D341Med (cell line): ENCODE measurements at regions not wholly inside any gene's neighbourhood (a gene's known extent, or its start where the extent isn't known, plus 50 kb on each side); places are given as distances from the start of the nearest gene placed in this dataset.
"Not testable (repeated sequence)": the region's sequence is repeated elsewhere in the genome, so short reads cannot be mapped to it uniquely, and the experiment has no call there.

Experiments used
- DNase-seq: peaks from one replicate; pipeline ENCODE4 v3.0.0; 2012; ENCODE audit warnings: low spot score

DNA sequence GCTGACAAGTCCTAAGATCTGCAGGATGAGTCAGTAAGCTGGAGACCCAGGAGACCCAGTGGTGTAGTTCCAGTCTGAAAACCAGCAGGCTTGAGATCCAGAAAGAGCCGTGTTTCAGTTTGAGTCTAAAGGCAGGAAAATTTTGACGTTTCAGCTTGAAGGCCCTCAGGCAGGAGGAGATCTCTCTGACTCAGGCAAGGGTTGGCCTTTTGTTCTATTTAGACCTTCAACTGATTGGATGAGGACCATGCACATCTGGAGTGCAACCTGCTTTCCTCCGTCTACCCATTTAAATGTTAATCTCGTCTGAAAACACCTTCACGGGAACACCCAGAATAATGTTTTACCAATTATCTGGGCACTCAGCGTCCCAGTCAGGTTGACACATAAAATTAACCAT lies 69.5 kb downstream of the NPIPA7 start:
- DNase-seq = not testable (repeated sequence)

DNA sequence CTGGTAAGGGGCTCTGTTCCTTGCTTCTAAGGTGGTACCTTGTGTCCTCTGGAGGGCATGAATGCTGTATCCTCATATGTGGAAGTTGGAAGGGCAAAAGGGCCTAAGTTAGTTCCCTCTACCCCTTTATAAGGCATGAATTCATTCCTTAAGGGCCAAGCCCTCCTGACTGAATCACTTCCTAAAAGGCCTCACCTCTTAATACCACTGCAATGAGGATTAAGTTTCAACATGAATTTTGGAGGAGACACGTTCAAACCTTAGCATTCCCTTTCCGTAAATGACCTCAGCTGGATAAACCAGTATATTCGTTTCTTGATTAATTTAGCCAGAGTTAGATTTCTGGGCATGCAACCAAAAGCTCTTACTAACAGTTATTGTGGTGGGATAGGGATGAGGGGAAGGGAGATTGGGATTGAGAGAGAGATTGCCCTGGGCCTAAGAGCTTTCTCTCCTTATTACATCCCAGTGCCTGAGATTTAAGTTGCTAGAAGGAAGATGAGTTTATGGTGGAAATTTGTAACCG lies 70.8 kb downstream of the NPIPA7 start:
- not testable (repeated sequence) for DNase-seq

- not testable (repeated sequence) for DNase-seq
These were observed 72.9 kb downstream of the NPIPA7 start for GRCh38 chr16:16451721-16452410.

GRCh38 chr16:16458579-16458978 lies 79.6 kb downstream of the NPIPA7 start:
- DNase-seq = not testable (repeated sequence)

GRCh38 chr16:16463792-16464191 lies 84.9 kb downstream of the NPIPA7 start:
- DNase-seq = not testable (repeated sequence)

DNA sequence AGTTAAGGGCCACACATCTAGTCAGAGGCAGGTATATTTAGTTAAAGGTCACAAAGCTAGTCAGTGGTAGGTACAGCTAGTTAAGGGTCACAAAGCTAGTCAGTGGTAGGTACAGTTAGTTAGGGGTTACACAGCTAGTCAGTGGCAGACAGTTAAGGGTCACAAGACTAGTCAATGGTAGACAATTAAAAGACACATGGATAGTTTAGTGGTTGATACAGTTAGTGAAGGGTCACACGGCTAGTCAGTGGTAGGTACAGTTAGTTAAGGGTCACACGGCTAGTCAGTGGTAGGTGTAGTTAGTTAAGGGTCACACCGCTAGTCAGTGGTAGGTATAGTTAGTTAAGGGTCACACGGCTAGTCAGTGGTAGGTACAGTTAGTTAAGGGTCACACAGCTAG lies 110.0 kb downstream of the NPIPA7 start:
- DNase-seq = not testable (repeated sequence)

GRCh38 chr16:16489466-16489865 lies 110.5 kb downstream of the NPIPA7 start:
- DNase-seq = not testable (repeated sequence)

- DNase-seq = not testable (repeated sequence)
These were observed 115.2 kb downstream of the NPIPA7 start for GRCh38 chr16:16494114-16494513.

GRCh38 chr16:16494998-16495397 lies 116.1 kb downstream of the NPIPA7 start:
- not testable (repeated sequence) for DNase-seq

DNA sequence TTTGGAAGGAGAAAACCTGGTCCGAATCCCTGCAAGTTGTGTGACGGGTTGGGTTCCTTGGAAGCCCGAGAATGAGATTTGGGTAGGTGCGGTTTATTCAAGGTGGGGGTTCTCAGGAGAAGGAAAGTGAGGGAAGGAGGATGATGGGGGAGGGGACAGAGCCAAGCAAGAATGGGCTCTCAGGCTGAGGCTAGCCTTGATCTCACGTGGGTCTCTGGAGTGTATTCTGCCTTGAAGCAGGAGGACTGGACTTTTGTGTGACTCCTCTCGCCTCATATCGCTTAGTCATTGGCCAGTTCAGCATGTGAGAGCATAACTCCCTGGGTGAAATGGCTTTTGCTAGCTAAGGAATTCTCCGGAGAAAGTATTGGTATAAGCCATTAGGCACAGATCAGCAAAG lies 120.9 kb downstream of the NPIPA7 start:
- not testable (repeated sequence) for DNase-seq

DNA sequence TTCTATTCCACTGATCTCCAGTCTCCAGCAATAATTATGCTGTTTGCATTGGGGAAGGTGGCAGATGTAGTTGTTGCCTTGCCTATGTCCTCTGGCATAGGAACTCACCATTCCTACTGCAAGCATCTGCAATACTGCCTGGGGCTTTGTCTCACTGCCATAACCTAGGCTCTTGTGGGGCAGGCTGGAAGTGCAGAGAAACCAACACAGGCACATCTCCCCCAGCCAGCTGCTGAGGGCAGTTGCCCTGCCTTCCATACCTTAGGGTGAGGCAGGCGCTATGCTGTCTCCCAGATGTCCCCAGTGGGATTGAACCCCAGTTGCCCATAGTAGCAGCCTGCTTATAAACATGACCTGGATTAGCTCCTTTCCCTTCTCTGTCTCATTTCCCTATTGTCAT lies 128.1 kb downstream of the NPIPA7 start:
- not testable (repeated sequence) for DNase-seq

DNA sequence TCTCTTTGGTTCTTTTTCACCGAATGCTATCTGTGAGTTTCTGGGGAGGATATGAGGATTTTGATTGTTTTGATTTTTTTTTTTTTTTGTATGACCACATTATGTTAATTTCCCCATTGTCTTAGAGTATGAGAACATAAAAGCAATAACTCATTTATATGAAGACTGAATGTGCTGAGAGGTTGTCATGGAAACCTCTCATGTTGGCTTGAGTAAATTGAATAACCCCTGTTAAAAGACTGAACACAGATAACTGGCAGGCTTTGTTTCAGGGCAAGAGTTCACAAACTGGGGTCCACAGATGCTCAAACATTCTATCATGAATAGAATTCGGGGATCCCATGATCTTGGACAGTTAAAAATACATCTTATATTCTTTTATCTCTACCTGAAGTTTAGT lies 129.4 kb downstream of the NPIPA7 start:
- DNase-seq = not testable (repeated sequence)

GRCh38 chr16:16519395-16519794 lies 140.5 kb downstream of the NPIPA7 start:
- DNase-seq = not testable (repeated sequence)

- DNase-seq = not testable (repeated sequence)
These were observed 142.5 kb downstream of the NPIPA7 start for GRCh38 chr16:16521239-16522002.

GRCh38 chr16:16526998-16527397 lies 148.1 kb downstream of the NPIPA7 start:
- not testable (repeated sequence) for DNase-seq

GRCh38 chr16:16530744-16531143 lies 151.8 kb downstream of the NPIPA7 start:
- DNase-seq = not testable (repeated sequence)

DNA sequence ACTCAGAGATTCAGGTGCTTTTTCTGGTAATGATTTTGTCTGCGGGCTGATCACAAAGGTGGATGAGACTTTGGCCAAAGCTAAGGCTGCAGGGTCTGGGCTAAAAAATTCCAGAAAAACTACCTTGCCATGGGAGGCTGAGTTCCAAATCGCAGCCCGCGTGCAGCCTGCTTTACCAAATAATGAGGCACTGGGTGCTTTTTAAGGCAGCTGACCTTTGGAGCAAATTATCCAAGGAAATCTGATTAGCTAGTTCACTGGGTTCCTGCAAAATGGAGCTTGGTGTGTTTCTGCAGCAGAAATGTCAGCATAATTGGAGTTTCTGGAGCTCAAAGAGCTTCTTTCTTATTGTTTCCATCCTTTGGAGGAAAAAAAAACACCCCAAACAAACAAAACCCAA lies 156.6 kb downstream of the NPIPA7 start:
- not testable (repeated sequence) for DNase-seq

DNA sequence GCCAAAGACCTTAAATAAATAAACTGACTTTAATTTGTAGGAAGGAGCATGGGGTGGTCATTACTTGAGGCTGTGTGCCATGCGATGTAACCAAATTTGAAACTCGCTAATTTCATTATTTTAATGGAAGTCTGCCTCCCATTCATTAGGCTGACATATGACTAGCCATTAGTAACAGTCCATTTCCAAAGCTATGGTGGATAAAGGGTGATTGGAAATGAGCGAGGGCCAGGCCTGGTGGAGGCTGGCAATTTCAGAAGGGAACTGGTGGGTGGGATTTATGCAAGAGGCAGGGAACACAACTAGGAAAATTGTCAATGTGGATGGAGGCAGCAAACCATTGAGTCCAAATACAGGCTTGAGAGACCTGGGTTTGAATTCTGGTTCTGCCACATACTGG lies 157.2 kb downstream of the NPIPA7 start:
- DNase-seq = not testable (repeated sequence)

- not testable (repeated sequence) for DNase-seq
These were observed 170.8 kb downstream of the NPIPA7 start for GRCh38 chr16:16549710-16550109.

DNA sequence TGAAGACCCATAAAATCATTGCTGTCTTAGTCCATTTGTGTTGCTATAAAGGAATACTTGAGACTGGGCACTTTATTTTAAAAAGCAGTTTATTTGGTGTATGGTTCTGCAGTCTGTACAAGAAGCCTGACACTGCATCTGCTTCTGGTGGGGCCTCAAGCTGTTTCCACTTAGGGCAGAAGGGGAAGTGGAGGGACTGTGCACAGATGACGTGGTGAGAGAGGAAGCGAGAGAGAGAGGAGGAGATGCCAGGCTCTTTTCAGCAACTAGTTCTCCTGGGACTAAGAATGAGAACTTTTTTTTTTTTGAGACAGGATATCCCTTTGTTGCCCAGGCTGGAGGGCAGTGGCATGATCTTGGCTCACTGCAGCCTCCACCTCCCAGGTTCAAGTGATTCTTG lies 171.9 kb downstream of the NPIPA7 start:
- DNase-seq = not testable (repeated sequence)

DNA sequence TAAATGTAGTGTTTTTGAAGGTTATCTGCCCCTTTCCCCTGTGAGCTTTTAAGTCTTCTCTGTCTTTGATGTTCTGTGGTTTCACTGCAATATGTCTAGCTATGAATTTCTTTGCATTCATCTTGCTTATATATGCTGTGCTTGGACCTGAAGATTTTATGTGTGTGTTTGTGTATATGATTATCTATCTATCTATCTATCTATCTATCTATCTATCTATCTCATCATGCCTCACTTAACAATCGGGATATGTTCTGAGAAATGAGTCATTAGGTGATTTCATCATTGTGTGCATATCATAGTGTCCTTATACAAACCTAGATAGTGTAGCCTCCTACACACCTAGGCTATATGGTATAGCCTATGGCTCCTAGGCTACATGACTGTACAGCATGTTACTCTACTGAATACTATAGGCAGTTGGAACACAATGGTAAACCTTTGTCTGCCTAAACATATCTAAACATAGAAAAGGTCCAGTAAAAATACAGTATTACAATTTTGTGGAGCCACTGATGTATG lies 173.9 kb downstream of the NPIPA7 start:
- not testable (repeated sequence) for DNase-seq

GRCh38 chr16:16559179-16559740 lies 180.3 kb downstream of the NPIPA7 start:
- DNase-seq = not testable (repeated sequence)
